Endothelial cell of umbilical vein (primary cell): ENCODE measurements at regions not wholly inside any gene's neighbourhood (a gene's known extent, or its start where the extent isn't known, plus 50 kb on each side); places are given as distances from the start of the nearest gene placed in this dataset.

ENCODE experiments used
- BruUV-seq: library from RNA; stranded (reverse); fragments of 400-500 nt; replicated peaks from 2 replicates; lab custom pipeline; 2021; lab: Mats Ljungman, UMichigan
- CTCF ChIA-PET: fragments of 300-600, 350-600 bp; sonication (Branson Sonifier 250); formaldehyde crosslinking; loops from one replicate; lab custom pipeline; 2021; ENCODE audit warnings: antibody characterized with exemption, inconsistent platforms; lab: Charles Lee
- POLR2A ChIA-PET: fragments of 300-600, 350-600 bp; sonication (Branson Sonifier 250); formaldehyde crosslinking; loops from one replicate; lab custom pipeline; 2021; ENCODE audit warnings: antibody characterized with exemption, inconsistent platforms; lab: Charles Lee
- DNase-seq: peaks from one replicate; pipeline ENCODE4 v3.0.0-alpha.2; 2011; ENCODE audit warnings: low read depth, low spot score
- FAIRE-seq: peaks from 2 replicates; lab custom pipeline; 2011; peaks lifted over from hg19 to GRCh38; lab: Jason Lieb, UNC
- H2AFZ ChIP-seq: 2 replicates; pipeline ENCODE4 v1.6.0; 2012; ENCODE audit warnings: low read depth, low read length, control low read depth, inconsistent platforms
- H3K27ac ChIP-seq: 2 replicates; pipeline ENCODE4 v1.5.1; 2011; ENCODE audit warnings: low read depth, mild to moderate bottlenecking, control low read depth, low read length, moderate library complexity; ENCODE audit not compliant: insufficient read depth
- H3K27me3 ChIP-seq, 2 experiments: 2 replicates each; pipeline versions ENCODE4 v1.6.0 to v1.6.1; 2011; ENCODE audit warnings: low read length in 2 of 2, mixed read lengths in 1 of 2; ENCODE audit not compliant: control insufficient read depth in 2 of 2, insufficient read depth in 2 of 2
- H3K36me3 ChIP-seq, 2 experiments: 2 replicates in 1 of 2; 3 replicates in 1 of 2; pipeline ENCODE4 v1.5.1; 2011; ENCODE audit warnings: low read length in 2 of 2, mild to moderate bottlenecking in 1 of 2, moderate library complexity in 1 of 2; ENCODE audit not compliant: control insufficient read depth in 2 of 2, insufficient read depth in 2 of 2; ENCODE audit errors: extremely low read depth in 1 of 2
- H3K4me1 ChIP-seq: 3 replicates; pipeline ENCODE4 v1.5.1; 2011; ENCODE audit warnings: mild to moderate bottlenecking, low read length; ENCODE audit not compliant: control insufficient read depth, insufficient read depth; ENCODE audit errors: extremely low read depth
- H3K4me2 ChIP-seq: 2 replicates; pipeline ENCODE4 v1.6.1; 2011; ENCODE audit warnings: low read length, control low read depth, mixed read lengths; ENCODE audit not compliant: insufficient read depth
- H3K4me3 ChIP-seq, 3 experiments: fragments of 200-600 bp in 1 of 3; sonication (generic), shearing (Covaris generic) in 1 of 3; replicated peaks in 1 of 3; 2 replicates each; pipeline ENCODE4 v1.5.1; 2011 to 2016; ENCODE audit warnings: control low read depth in 3 of 3, low read length in 3 of 3, mild to moderate bottlenecking in 2 of 3, inconsistent platforms in 1 of 3, low read depth in 1 of 3, moderate library complexity in 1 of 3; ENCODE audit not compliant: insufficient read depth in 1 of 3
- H3K79me2 ChIP-seq: 2 replicates; pipeline ENCODE4 v1.6.0; 2012; ENCODE audit warnings: low read length, inconsistent platforms; ENCODE audit not compliant: control insufficient read depth, insufficient read depth
- H3K9ac ChIP-seq: replicated peaks from 2 replicates; pipeline ENCODE3; 2011; ENCODE audit warnings: low read length, control low read depth; ENCODE audit not compliant: insufficient read depth; ENCODE audit errors: extremely low read depth
- H3K9me1 ChIP-seq: replicated peaks from 3 replicates; pipeline ENCODE4 v1.6.0; 2011; ENCODE audit warnings: mild to moderate bottlenecking, low read length; ENCODE audit not compliant: control insufficient read depth, insufficient read depth; ENCODE audit errors: extremely low read depth
- H3K9me3 ChIP-seq: replicated peaks from 2 replicates; pipeline ENCODE4 v1.5.1; 2012; ENCODE audit warnings: low read length, inconsistent platforms; ENCODE audit not compliant: control insufficient read depth, insufficient read depth
- H4K20me1 ChIP-seq: replicated peaks from 2 replicates; pipeline ENCODE3; 2011; ENCODE audit warnings: mild to moderate bottlenecking, low read length; ENCODE audit not compliant: control insufficient read depth, insufficient read depth; ENCODE audit errors: extremely low read depth
- EZH2 ChIP-seq: IDR thresholded peaks from 2 replicates; pipeline ENCODE4 v1.6.1; 2012; ENCODE audit warnings: borderline replicate concordance, low read depth, mild to moderate bottlenecking, moderate library complexity, low read length, inconsistent platforms; ENCODE audit not compliant: severe bottlenecking
- FOS ChIP-seq: IDR thresholded peaks from 2 replicates; pipeline ENCODE4 v1.6.1; 2011; ENCODE audit warnings: mild to moderate bottlenecking, low read length, moderate library complexity, borderline replicate concordance; ENCODE audit not compliant: insufficient read depth
- GATA2 ChIP-seq: IDR thresholded peaks from 2 replicates; pipeline ENCODE4 v1.7.0; 2011; ENCODE audit warnings: low read depth, mild to moderate bottlenecking, moderate library complexity, mixed read lengths, low read length; ENCODE audit not compliant: insufficient read length, insufficient read depth
- JUN ChIP-seq: IDR thresholded peaks from 2 replicates; pipeline ENCODE4 v1.6.1; 2011; ENCODE audit warnings: borderline replicate concordance, low read depth; ENCODE audit not compliant: insufficient read length, insufficient read depth
- MAX ChIP-seq: IDR thresholded peaks from 2 replicates; pipeline ENCODE4 v1.6.1; 2011; ENCODE audit not compliant: insufficient read depth, insufficient read length
- MYC ChIP-seq: IDR thresholded peaks from one replicate; pipeline ENCODE4 v1.6.1; 2011; ENCODE audit warnings: mild to moderate bottlenecking, low read depth, low read length
- POLR2A ChIP-seq: IDR thresholded peaks from 2 replicates; pipeline ENCODE4 v1.6.1; 2012; ENCODE audit warnings: low read depth, mild to moderate bottlenecking, control low read depth, low read length
- POLR2AphosphoS5 ChIP-seq: IDR thresholded peaks from 2 replicates; pipeline ENCODE4 v1.6.1; 2012; ENCODE audit warnings: low read depth, mild to moderate bottlenecking, control low read depth, low read length, moderate library complexity; ENCODE audit not compliant: insufficient read depth
- dilution Hi-C: fragments of 300-500 bp; cut with MboI; formaldehyde crosslinking; loops from one replicate; pipeline ENCODE4 v1.15.0; 2019; ENCODE audit warnings: low sequenced_read_pairs; ENCODE audit not compliant: extremely low pct_ligation_motif_present
- intact Hi-C: fragments of 100-400 bp; cut with micrococcal nuclease; formaldehyde crosslinking; loops from one replicate; pipeline ENCODE4 v1.10.0; 2022

- Histone ChIP-seq H3K9me1 (no peaks in the 10 kb centered on the region), H3K9ac (no peak overlapping the region), H3K9me3 (no peaks in the 10 kb centered on the region), H3K79me2 (no peaks in the 10 kb centered on the region), H3K4me2 (no peak overlapping the region), H3K4me3 (no peak overlapping the region), H4K20me1 (no peaks in the 10 kb centered on the region), H3K27ac (no peak overlapping the region), H3K4me1 (no peaks in the 10 kb centered on the region), H2AFZ (no peak overlapping the region), H3K27me3 (peaks cover 4 to 17% of the 10 kb centered on the region in 2 experiments), H3K36me3 (no peaks in the 10 kb centered on the region)
- no peak for DNase-seq
- dilution Hi-C loops, result no loop called here
- BruUV-seq, result no TSS peak
- CTCF ChIA-PET, result interaction anchor here (1.0 kb wide), 1 partner anchor 19 kb away, joined by 3 read pairs; no protein-coding TSS in a partner anchor
- POLR2A ChIA-PET, result no interaction called here
- intact Hi-C loops, result no loop called here
- no peak for TF ChIP-seq EZH2
- TF ChIP-seq GATA2, result no peak
- no peak for TF ChIP-seq MAX
- no peak for TF ChIP-seq JUN
- no peak for TF ChIP-seq FOS
- TF ChIP-seq POLR2AphosphoS5, result no peak
- TF ChIP-seq POLR2A, result no peak
- no peak for TF ChIP-seq MYC
- FAIRE-seq, result no peak
These were observed 52.0 kb upstream of the KCNIP1 start for GRCh38 chr5:170451747-170452365.
